ENCODE measurements at regions not wholly inside any gene's neighbourhood (a gene's known extent, or its start where the extent isn't known, plus 50 kb on each side); places are given as distances from the start of the nearest gene placed in this dataset.

DNA sequence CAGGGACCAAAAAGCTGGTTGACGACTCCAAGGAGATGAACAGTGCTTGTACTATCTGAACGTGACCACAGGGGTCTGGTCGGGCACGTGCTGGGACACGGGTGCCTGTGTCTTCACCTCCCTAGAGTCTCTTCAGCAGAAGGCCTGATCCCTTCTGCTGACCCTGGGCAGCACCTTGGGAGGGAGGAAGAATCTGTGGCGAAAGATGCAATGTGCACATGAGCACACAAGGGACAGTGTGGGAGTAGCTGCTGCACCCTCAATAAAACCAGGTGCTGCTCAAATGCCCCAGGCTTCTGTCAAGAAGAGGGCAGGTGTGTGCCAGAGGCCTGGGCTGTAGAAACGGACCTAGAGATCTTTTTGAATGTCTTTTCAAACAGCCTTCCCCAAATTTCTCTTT, 130.6 kb upstream of the THBS2 start:
- POLR2A ChIA-PET, result no interaction called here
- TF ChIP-seq, protein P1, sequence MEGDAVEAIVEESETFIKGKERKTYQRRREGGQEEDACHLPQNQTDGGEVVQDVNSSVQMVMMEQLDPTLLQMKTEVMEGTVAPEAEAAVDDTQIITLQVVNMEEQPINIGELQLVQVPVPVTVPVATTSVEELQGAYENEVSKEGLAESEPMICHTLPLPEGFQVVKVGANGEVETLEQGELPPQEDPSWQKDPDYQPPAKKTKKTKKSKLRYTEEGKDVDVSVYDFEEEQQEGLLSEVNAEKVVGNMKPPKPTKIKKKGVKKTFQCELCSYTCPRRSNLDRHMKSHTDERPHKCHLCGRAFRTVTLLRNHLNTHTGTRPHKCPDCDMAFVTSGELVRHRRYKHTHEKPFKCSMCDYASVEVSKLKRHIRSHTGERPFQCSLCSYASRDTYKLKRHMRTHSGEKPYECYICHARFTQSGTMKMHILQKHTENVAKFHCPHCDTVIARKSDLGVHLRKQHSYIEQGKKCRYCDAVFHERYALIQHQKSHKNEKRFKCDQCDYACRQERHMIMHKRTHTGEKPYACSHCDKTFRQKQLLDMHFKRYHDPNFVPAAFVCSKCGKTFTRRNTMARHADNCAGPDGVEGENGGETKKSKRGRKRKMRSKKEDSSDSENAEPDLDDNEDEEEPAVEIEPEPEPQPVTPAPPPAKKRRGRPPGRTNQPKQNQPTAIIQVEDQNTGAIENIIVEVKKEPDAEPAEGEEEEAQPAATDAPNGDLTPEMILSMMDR (IDR thresholded peaks at IDR 0.05; ENCODE audit: low read depth, low read length), result no peak

DNA sequence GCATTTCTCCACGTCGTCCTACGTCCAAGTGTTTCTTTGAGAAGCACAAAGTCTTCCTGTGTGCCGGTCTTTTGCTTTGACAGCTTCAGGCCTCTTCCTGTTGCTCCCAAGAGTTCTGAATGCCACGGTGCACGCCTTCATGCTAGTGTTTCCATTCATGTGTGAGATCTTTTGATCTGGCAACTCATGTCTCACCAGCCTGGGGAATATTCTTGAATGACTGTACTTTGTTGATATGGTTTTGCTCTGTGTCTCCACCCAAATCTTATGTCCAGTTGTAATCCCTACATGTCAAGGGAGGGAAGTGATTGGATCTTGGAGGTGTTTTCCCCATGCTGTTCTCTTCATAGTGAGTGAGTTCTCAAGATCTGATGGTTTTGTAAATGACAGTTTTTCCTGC, 129.6 kb upstream of the THBS2 start:
- H3K27me3 ChIP-seq (ENCODE audit: control insufficient read depth, insufficient read depth, low read length), result peaks cover 2% of the 10 kb centered on the region
- ChIA-PET CTCF (no interaction called here), POLR2A (no interaction called here)
- peaks cover 16% of the 10 kb centered on the region for H3K9me3 ChIP-seq (ENCODE audit: control insufficient read depth, insufficient read depth, low read length)
- H3K27ac ChIP-seq (ENCODE audit: low read depth, low read length), result no peak overlapping the region
- TF ChIP-seq, protein P1 (IDR thresholded peaks at IDR 0.05; ENCODE audit: low read depth, low read length), result no peak
- no peak overlapping the region for H3K4me3 ChIP-seq (ENCODE audit: low read depth, low read length)
- no peak for DNase-seq (ENCODE audit: low read depth, low spot score)

More for the DNA sequence above, 130.6 kb upstream of the THBS2 start:
- Histone ChIP-seq H3K27ac (ENCODE audit: low read depth, low read length) (no peak overlapping the region), H3K4me3 (ENCODE audit: low read depth, low read length) (no peak overlapping the region), H3K9me3 (ENCODE audit: control insufficient read depth, insufficient read depth, low read length) (peaks cover 7% of the 10 kb centered on the region; the same call in 1 of the 2 replicates), H3K27me3 (ENCODE audit: control insufficient read depth, insufficient read depth, low read length) (peaks cover 2% of the 10 kb centered on the region)
- DNase-seq (ENCODE audit: low read depth, low spot score), result no peak
- CTCF ChIA-PET, result no interaction called here

DNA sequence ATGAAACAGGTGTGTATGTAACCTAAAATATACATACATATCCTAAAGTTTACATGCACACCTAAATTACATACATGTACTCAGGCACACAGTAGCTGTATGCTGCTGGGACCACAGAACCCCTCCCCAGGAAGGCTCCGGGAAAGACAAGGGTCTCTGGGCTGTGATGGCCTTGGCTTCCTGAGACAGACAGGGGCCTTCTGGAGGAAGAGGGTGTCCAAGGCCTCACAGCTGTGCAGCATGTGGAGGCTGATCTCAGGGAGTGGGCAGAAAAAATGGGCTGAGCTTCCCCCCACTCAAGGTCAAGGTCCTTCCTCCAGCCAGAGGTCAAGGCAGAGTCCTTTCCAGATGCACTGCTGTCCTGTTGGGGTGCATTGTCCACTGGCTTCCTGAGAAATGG, 129.1 kb upstream of the THBS2 start:
- Histone ChIP-seq H3K27me3 (ENCODE audit: control insufficient read depth, insufficient read depth, low read length) (peaks cover 2% of the 10 kb centered on the region), H3K9me3 (ENCODE audit: control insufficient read depth, insufficient read depth, low read length) (peaks cover 18% of the 10 kb centered on the region), H3K27ac (ENCODE audit: low read depth, low read length) (no peak overlapping the region), H3K4me3 (ENCODE audit: low read depth, low read length) (no peak overlapping the region)
- DNase-seq (ENCODE audit: low read depth, low spot score), result no peak
- ChIA-PET CTCF (no interaction called here), POLR2A (no interaction called here)
- TF ChIP-seq, protein P1 (IDR thresholded peaks at IDR 0.05; ENCODE audit: low read depth, low read length), result no peak

DNA sequence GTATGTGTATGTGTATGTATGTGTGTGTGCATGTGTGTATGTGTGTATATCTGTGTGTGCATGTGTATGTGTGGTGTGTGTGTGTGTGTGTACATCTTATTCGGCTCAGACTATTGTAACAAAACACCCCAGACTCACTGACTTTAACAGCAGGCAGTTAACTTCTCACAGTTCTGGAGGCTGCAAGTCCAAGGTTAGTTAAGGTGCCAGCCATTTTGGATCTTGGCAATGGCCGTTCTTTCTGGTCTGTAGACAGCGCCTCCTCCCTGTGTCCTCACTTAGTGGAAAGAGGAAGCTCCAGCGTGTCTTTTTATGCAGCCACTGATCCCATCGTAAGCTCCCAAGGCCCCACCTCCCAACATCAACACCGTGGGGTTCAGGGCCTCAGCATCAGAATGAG, 128.3 kb upstream of the THBS2 start:
- ChIA-PET POLR2A (no interaction called here), CTCF (no interaction called here)
- Histone ChIP-seq H3K4me3 (ENCODE audit: low read depth, low read length) (no peak overlapping the region), H3K27me3 (ENCODE audit: control insufficient read depth, insufficient read depth, low read length) (no peaks in the 10 kb centered on the region), H3K27ac (ENCODE audit: low read depth, low read length) (no peak overlapping the region), H3K9me3 (ENCODE audit: control insufficient read depth, insufficient read depth, low read length) (peaks cover 21% of the 10 kb centered on the region)
- no peak for DNase-seq (ENCODE audit: low read depth, low spot score)
- TF ChIP-seq, protein P1 (IDR thresholded peaks at IDR 0.05; ENCODE audit: low read depth, low read length), result no peak

DNA sequence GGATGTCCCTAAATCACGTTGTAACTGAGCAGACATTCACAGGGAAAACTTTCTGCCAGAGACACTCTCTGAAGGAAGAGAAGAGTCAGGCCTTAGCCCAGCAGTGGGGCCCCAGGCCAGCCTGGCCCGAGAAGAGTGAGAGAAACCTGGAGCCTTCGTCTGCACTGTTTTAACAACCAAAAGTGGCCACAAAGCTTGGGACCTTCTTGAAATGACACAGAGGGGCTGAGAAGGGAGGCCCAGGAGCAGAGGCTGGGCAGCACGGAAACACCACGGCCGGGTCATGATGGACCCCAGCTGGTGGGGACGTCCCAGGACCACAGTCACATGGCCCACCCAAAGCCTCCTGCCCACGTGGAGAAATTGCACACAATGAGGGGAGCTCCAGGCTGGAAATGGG, 126.8 kb upstream of the THBS2 start:
- no peak for DNase-seq (ENCODE audit: low read depth, low spot score)
- peaks cover 28% of the 10 kb centered on the region for H3K9me3 ChIP-seq (ENCODE audit: control insufficient read depth, insufficient read depth, low read length)
- CTCF ChIA-PET, result no interaction called here
- no peak overlapping the region for H3K27ac ChIP-seq (ENCODE audit: low read depth, low read length)
- H3K27me3 ChIP-seq (ENCODE audit: control insufficient read depth, insufficient read depth, low read length), result no peaks in the 10 kb centered on the region
- POLR2A ChIA-PET, result no interaction called here
- TF ChIP-seq, protein P1 (IDR thresholded peaks at IDR 0.05; ENCODE audit: low read depth, low read length), result no peak
- no peak overlapping the region for H3K4me3 ChIP-seq (ENCODE audit: low read depth, low read length)
